ENCODE measurements at regions not wholly inside any gene's neighbourhood (a gene's known extent, or its start where the extent isn't known, plus 50 kb on each side); places are given as distances from the start of the nearest gene placed in this dataset.

DNA sequence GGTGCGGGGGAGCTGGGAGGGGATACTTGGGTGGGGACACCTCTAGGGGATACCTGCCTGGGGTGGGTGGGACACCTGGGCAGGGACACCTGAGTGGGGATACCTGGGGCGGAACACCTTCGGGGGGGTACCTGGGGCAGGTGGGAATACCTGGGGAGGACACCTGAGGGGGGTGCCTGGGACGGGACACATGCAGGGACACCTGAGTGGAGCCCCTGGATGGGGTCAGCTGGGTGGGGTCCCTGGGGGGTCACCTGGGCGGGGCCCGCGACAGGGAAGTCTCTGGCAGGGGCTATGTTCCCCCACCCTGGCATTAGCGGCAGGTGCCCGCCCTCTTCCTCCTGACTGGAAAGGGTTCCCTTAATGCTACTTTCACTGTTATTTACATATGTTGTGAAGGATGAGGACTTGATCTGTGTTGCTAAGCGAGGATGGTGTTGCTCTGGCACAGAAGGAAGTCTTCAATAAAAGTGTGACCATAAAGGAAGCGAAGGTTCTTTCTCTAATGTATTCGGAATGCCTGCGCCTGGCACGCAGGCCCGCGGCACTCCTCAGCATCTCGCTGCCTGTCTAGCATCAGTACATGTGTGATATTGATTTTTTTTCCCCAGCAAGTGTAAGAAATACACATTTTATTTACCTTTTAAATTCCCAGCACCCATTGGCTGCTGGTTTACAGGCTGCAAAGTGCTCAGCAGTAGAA, 801.7 kb downstream of the BRD1 start:
- in situ Hi-C loops (cut with HindIII; ENCODE audit: low sequenced_read_pairs), result no loop called here

DNA sequence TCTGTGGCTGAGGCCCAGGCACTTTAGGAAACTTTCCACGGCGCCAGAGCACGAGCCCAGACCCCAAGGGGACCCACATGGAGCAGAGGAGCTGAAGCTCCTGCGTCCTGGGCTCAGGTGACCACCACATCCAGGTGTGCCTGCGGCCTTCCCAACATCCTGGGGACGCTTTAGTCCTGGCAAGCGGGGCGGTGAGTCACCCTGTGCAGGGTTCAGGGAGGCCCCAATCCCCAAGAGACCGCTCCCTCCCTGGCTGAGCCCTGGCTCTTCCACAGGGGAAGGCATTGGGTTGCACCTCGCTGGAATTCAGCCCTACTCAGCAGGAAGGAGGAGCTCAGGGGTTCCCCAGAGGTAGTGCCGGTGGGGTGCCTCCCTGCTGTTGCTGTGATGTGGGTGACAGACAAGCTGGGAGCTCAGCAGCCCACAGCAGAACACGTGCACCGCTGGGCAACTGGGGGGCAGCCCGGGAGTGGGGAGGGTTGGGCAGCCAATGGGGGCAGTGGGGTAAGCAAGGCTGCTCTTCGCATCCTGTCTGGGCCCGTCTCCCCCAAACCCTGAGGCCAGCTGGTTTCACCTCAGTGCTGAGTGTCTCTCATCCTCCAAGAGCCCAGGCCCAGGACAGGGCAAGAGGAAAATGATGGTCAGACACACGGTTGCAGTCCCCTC, 802.8 kb downstream of the BRD1 start:
- in situ Hi-C loops (cut with HindIII; ENCODE audit: low sequenced_read_pairs), result no loop called here

- in situ Hi-C loops (cut with HindIII; ENCODE audit: low sequenced_read_pairs), result no loop called here
These were observed 803.5 kb downstream of the BRD1 start for GRCh38 chr22:49023879-49024774.

DNA sequence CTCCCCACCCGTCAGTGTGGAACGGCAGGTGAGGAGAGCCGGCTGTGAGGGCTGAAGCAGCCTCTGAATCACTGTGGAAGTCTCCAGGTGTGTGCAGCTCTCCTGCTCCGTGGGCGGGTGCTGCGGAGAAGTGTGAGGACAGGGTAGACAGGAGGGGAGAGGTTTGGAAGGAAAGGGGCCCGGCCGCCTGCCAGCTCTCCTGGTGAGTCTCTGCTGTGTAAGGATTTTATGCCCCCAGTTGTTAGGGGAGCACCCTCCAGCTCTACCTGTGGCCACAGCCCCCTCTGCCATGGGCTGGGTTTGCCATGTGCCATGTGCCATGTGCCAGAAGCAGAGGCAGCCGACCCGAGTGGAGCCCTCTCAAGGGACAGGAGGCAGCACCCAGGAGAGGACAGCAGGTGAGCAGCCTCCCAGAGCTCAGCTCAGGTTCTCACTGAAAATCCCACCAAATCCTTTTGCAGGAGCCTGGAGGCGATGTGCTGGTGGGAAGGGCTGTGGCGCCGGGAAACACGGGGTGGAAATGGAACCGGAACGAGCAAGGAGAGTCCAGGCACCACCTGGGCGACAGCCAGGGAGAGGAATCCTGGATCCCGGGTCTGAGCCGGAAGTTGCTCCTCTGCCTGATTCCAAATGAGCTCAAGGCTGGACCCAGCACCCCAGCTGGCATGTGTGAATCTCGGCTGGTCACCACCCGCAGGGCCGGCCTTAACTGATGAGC, 804.4 kb downstream of the BRD1 start:
- in situ Hi-C loops (cut with HindIII; ENCODE audit: low sequenced_read_pairs), result no loop called here

DNA sequence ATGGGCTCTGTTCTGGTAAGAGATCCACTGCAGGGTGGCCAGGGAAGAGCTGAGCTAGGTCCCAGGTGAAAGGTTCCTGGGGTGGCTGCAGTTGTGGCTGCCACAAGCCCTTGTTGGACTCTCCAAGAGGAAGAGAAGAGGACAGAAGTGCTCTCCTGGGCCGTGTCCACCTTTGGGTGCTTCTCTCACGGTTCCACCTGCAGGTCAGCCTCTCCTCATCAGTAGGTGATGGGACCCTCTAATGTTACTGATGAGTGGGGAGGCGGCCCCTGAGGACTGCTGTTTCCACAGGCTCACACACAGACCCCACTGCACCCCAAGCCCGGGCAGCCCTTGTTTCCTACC, 804.9 kb downstream of the BRD1 start:
- in situ Hi-C loops (cut with HindIII; ENCODE audit: low sequenced_read_pairs), result no loop called here

DNA sequence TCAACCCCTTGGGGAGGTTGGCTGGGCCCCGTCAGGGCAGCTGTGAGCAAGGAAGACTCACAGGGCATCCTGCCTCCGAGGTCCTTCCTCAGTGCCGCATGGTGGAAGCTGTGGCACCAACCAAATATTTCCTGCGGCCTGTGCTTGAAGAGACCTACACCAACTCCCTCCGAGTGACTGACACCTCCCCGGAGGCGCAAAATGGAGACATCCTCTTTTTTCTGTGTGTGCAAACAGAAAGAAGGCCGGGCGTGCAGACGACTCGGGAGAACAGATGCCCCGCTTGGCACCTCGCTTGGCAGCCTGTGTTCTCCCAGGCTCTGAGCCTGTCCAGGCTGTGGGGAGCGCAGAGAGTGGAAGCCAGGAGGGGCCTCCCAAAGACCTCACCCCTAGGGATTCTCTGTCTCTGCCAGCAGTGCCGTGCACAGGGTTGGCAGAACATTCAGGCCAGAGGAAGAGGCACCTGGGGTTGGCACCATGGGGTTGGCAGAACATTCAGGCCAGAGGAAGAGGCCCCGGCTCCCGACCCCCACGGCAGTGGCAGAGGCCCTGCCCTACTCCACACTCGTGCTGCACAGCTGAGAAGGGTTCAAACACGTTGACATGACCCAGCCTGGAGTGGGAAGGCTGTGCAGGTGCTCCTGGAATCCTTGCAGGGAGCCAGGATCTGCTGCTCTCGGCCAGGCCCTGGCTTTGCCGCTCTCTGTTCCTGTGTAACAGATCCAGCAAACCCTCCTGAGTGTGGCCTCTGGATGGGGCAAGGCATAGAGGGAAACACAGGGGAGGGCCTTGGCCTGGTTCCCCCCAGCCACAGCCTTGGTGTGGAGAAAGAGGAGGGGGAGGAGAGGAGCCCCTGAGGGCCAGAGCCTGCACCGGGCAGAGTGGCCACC, 805.5 kb downstream of the BRD1 start:
- in situ Hi-C loops (cut with HindIII; ENCODE audit: low sequenced_read_pairs), result no loop called here

DNA sequence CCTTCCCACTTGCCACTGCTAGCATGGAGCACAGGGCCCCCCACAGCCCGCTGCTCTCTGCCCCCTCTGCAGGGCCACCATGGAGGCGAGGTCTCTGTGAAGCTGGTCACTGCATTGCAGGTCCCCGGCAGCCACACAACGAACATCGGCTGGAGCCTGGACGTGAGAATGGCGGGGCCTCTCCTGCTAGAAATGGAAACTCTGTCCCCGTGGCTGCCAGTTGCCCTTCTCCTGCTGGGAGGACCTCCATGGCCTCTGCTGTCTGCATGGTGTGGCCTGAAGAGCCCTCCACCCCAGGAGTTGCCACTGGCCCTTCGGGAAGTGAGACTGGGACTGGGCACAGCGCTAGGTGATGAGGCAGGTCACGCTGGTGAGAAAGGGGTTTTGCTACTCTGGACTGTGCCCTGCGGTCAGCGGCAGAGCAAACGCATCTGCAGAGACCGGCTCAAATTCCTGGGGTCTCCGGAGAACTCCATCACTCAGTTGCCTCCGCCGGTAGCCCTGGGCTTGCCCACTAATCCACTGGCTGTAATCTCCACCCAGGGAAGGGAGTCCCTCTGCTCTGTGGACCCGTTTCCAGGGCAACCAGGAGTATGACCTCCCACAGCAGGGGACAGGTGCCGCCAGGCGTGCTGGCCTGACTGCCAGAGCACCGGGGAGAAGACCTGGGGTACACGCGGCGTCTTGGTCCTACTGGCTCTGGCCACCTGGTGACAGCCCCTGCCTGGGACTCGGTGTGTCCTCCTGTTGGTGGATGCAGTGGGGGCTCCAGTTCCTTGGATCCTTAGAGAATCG, 806.3 kb downstream of the BRD1 start:
- in situ Hi-C loops (cut with HindIII; ENCODE audit: low sequenced_read_pairs), result no loop called here

DNA sequence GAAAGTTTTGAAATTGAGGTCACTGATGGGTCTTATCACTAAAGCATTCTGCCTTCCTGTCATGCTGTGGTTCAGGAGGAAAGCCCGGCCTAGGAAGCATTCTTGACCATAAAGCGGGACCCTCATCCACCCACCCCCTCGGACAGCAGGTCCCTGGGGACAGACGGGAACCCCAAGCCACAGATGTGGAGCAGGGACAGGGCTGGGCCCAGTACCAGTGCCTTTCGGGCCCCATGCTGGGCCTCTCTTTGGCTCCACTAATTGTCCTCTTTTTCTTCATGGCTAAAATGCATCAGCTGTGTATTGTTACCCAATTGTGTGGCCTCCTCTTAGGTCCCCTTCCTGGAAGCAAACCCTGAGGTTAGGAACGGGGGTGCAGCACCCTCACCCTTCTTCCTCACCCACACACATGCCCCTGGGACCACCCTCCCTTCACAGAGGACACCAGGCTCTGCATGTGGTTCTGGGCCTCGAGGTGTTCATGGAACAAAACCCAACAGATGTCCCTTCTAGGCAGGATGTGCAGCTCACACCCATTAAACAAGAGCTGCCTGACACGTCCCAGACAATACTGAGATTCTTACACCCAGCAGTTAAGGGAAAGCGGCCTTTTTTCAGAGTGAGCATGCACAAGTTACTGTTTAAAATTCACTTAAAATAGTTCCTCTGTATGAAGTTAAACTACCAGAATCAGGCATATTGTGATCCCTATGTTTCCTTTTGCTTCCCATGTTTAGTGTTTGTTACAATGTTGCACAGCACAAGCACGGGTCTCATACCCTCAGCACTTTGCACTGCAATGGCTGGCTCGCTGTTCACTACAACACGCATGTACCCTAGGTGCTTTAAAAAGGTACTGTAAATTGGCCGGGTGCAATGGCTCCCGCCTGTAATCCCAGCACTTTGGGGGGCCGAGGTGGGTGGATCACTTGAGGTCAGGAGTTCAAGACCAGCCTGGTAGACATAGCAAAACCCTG, 807.6 kb downstream of the BRD1 start:
- in situ Hi-C loops (cut with HindIII; ENCODE audit: low sequenced_read_pairs), result no loop called here

- in situ Hi-C loops (cut with HindIII; ENCODE audit: low sequenced_read_pairs), result no loop called here
These were observed 809.1 kb downstream of the BRD1 start for GRCh38 chr22:49018601-49019000.

DNA sequence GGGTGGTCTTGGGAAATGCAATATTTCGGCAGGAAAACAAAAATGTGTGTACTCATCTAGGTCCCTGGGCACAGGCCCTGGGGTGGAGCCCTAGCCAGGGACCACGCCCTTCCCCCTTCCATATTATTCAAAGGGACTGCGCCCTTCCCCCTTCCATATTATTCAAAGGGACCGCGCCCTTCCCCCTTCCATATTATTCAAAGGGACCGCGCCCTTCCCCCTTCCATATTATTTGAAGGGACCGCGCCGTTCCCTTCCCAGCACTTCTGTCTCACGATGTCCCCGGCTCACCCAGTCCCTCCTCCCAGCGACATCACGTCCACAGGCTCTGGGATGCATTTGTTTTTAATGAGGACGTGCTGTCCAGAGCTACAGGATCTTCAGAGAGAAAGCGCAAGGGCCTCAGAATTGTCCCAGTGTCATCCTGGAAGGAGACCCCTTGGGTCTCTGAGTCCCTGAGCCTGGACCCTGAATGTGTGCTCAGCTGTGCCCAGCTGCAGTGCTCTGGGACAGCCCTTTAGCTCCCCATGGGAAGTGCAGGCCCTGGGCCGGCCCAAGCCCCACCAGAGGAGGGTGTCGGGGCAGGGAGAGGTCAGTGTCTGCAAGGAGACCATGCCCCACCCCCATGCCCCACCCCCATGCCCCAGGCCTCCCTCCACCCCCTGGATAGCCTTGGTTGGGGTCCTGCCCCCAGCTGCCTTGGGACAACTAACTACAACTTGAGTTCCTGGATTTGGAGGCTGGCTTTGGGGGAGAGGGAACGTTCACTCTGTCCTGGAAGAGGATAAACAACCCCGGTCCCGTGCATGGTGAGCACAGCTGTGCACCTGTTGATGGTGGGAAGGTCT, 810.0 kb downstream of the BRD1 start:
- in situ Hi-C loops (cut with HindIII; ENCODE audit: low sequenced_read_pairs), result no loop called here

GRCh38 chr22:49016909-49017481, 810.7 kb downstream of the BRD1 start:
- in situ Hi-C loops (cut with HindIII; ENCODE audit: low sequenced_read_pairs), result no loop called here

GRCh38 chr22:49015993-49016908, 811.4 kb downstream of the BRD1 start:
- in situ Hi-C loops (cut with HindIII; ENCODE audit: low sequenced_read_pairs), result no loop called here

DNA sequence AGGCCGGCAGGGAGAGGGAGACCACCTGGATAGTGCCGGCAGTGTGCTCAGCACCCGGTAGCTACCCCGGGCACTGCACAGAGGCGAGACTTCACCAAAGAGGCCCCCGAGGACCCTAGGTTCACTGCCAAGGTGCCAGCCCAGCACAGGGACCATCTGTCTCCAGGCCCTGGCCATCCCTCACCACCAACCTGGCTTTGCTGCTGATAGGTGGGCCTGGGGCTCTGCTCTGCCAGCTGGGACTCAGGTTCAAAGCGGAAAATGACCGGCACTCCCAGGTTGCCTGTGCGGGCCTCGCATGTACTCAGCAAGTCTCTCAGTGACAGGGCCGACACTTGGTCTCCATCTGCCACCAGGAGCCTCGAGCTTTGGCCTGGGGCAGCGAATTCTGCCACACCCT, 812.2 kb downstream of the BRD1 start:
- in situ Hi-C loops (cut with HindIII; ENCODE audit: low sequenced_read_pairs), result no loop called here

DNA sequence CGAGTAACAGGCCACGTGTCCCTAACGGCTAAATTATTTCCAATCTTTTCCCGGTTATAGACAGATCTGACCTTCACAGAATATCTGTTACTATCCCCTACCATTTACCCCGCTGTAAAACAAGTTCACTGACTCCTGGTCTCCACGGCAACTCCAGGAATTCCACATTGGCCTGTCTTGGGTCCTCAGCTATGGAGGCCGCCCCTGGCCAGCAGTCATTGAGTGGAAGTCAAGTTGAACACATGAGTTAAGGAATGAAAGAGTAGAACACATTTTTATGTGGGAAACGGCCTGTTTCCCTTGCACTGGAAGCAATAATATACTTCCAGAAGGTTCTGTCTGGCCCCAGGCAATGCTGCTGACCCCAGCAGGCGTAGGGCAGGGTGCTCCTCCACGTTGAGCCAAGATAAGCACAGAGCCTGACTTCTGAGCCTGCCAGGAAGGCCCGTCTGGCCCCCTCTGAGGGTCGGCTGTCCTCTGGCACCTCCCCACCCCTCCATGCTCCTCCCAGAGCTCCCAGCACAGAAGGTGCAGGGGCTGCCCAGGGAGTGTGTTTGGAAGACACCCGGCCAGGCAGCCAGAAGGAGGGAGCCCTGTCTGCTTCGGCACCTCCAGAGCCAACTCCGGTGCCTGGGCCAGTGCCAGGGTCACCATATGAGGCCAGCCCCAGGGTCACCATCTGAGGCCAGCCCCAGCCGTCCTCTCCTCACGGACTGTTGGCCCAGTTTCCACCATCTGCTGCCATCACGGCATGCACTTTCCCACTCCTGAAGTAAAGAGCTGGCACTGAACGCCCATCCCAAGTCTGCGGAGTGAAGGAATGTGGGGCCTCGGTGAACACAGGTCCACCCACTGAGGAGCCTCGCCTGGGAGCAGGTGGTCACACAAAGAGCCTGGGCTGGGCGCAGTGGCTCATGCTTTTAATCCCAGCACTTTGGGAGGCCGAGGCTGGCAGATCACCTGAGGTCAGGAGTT, 813.2 kb downstream of the BRD1 start:
- in situ Hi-C loops (cut with HindIII; ENCODE audit: low sequenced_read_pairs), result no loop called here

DNA sequence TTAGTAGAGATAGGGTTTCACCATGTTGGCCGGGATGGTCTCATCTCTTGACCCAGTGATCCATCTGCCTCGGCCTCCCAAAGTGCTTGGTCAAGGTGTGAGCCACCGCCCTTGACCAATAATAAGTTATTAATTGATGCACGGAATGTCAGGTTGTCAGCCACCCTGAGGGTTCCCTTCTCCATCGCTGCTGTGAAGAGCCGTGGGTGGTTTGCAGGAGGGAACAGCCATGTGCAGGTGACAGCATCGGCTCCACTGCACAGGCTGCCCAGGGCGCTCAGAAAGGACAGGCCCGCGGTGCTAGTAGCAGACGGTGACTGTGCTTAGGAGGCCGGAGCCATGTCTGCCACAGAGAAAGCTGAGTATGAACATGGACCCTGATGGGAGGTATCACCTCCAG, 814.0 kb downstream of the BRD1 start:
- in situ Hi-C loops (cut with HindIII; ENCODE audit: low sequenced_read_pairs), result no loop called here

Data from DLD1 (cell line).